ENCODE measurements at regions not wholly inside any gene's neighbourhood (a gene's known extent, or its start where the extent isn't known, plus 50 kb on each side); places are given as distances from the start of the nearest gene placed in this dataset.

GRCh38 chr6:6796818-6797217 lies 208.3 kb downstream of the LY86 start (continued):
- TF ChIP-seq GABPB1 (CRISPR knock-in tag; IDR thresholded peaks at IDR 0.05) (no peak), KHSRP (IDR thresholded peaks at IDR 0.05) (no peak), ZNF639 (CRISPR knock-in tag; conservative IDR thresholded peaks at IDR 0.05 in 1 of 2, IDR thresholded peaks at IDR 0.05 in 1 of 2) (no peak), NKRF (IDR thresholded peaks at IDR 0.05; ENCODE audit: borderline replicate concordance) (no peak), E2F6 (IDR thresholded peaks at IDR 0.05; ENCODE audit: borderline replicate concordance in 1 of 2, extremely low read depth in 1 of 2, insufficient read depth in 1 of 2, insufficient read length in 1 of 2, low read depth in 1 of 2, low read length in 1 of 2, poor library complexity in 1 of 2, severe bottlenecking in 1 of 2) (peak in 1 of 2 experiments; percentile 22), SIN3A (IDR thresholded peaks at IDR 0.05; ENCODE audit: borderline replicate concordance in 2 of 2, control insufficient read depth in 1 of 2, low read depth in 2 of 2, low read length in 2 of 2) (no peak), KLF10 (CRISPR knock-in tag; IDR thresholded peaks at IDR 0.05) (no peak), POLR3A (IDR thresholded peaks at IDR 0.05; ENCODE audit: borderline replicate concordance, extremely low read depth, insufficient read depth, insufficient read length) (no peak), SIN3B (IDR thresholded peaks at IDR 0.05; ENCODE audit: low read depth) (no peak), ELK3 (CRISPR knock-in tag; IDR thresholded peaks at IDR 0.05) (no peak), ZNF253 (CRISPR knock-in tag; conservative IDR thresholded peaks at IDR 0.05) (no peak), HOXB6 (CRISPR knock-in tag; IDR thresholded peaks at IDR 0.05; ENCODE audit: borderline replicate concordance) (no peak), ZNF197 (CRISPR knock-in tag; IDR thresholded peaks at IDR 0.05; ENCODE audit: low read depth) (no peak), NR0B1 (IDR thresholded peaks at IDR 0.05; ENCODE audit: partially characterized antibody) (no peak), MLX (CRISPR knock-in tag; conservative IDR thresholded peaks at IDR 0.05) (no peak), SMAD2 (IDR thresholded peaks at IDR 0.05; ENCODE audit: low read depth, low read length) (no peak)

Measured in K562 (cell line).